ENCODE measurements at regions not wholly inside any gene's neighbourhood (a gene's known extent, or its start where the extent isn't known, plus 50 kb on each side); places are given as distances from the start of the nearest gene placed in this dataset.

DNA sequence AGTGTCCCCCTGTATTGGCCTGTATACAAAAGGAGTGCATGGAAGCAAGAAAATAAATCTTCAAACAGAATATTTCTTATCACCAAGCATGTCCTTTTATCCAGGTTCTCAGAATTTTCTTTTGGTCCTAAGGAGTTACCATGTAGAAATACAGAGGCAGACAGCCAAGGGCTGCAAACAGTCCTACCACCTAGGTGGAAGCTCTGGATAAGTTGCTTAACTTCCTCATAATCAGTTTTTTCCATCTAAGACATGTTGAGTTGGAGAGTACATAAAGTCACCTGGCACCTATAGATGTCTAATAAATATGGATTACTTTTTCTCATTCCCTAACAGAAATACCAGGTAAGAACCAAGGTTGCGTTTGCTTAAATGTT lies 57.0 kb upstream of the BLID start:
- Histone ChIP-seq H3K9me3 (no peaks in the 10 kb centered on the region), H3K4me3 (no peak overlapping the region), H3K4me1 (peaks cover 0 to 11% (median 0%) of the 10 kb centered on the region in 3 donors), H3K27ac (no peak overlapping the region), H3K36me3 (no peaks in the 10 kb centered on the region), H3K27me3 (no peaks in the 10 kb centered on the region)
- DNase-seq = no peak
- TF ChIP-seq, protein P1, sequence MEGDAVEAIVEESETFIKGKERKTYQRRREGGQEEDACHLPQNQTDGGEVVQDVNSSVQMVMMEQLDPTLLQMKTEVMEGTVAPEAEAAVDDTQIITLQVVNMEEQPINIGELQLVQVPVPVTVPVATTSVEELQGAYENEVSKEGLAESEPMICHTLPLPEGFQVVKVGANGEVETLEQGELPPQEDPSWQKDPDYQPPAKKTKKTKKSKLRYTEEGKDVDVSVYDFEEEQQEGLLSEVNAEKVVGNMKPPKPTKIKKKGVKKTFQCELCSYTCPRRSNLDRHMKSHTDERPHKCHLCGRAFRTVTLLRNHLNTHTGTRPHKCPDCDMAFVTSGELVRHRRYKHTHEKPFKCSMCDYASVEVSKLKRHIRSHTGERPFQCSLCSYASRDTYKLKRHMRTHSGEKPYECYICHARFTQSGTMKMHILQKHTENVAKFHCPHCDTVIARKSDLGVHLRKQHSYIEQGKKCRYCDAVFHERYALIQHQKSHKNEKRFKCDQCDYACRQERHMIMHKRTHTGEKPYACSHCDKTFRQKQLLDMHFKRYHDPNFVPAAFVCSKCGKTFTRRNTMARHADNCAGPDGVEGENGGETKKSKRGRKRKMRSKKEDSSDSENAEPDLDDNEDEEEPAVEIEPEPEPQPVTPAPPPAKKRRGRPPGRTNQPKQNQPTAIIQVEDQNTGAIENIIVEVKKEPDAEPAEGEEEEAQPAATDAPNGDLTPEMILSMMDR (IDR thresholded peaks at IDR 0.05) = no peak
- no peak for TF ChIP-seq POLR2A (IDR thresholded peaks at IDR 0.05)
- intact Hi-C loops (cut with DNase I) = no loop called here
- 89 to 100% methylated on average over 1 of the region's 1 CpG for WGBS, 2 donors

DNA sequence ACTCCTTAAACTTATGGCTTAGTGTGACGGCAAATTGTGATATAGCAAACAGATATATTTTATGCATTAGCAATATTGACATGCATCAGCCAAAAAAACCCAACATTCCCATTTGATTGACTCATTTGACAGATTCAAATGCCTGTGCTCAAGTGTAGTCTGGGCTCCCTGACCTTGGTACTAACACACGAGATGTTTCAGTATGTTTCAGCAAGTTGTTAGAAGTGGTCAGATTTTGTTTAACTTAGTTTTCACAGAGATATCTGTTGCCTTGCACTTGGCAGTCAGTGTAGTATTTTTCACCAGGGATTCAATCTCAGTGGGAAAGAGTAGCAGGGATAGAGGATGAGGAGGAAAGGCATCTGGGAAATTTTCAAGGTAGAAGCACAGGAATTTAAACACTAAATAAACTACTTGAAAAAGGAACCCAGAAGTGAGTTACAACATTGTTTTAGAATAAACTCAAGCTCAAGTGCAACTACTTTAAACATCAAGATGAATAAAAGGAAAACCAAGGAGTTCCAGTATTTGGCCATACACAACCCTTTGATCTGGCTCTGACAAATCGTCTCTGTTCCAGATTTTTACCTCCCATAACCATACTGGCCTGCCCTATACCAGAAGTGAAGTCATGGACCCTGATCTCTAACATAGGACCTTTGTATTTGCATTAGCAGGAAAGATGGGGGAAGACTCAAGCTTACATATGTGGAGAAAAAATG lies 56.5 kb upstream of the BLID start:
- intact Hi-C loops (cut with DNase I) = no loop called here
- no peak for DNase-seq
- Histone ChIP-seq H3K36me3 (no peaks in the 10 kb centered on the region), H3K4me3 (no peak overlapping the region), H3K27me3 (no peaks in the 10 kb centered on the region), H3K4me1 (peaks cover 0 to 16% (median 2%) of the 10 kb centered on the region in 3 donors), H3K9me3 (no peaks in the 10 kb centered on the region), H3K27ac (no peak overlapping the region)
- TF ChIP-seq, protein P1 (IDR thresholded peaks at IDR 0.05) = no peak
- TF ChIP-seq POLR2A (IDR thresholded peaks at IDR 0.05) = no peak
- 67 to 85% methylated on average over 3 of the region's 3 CpGs for WGBS, 2 donors

DNA sequence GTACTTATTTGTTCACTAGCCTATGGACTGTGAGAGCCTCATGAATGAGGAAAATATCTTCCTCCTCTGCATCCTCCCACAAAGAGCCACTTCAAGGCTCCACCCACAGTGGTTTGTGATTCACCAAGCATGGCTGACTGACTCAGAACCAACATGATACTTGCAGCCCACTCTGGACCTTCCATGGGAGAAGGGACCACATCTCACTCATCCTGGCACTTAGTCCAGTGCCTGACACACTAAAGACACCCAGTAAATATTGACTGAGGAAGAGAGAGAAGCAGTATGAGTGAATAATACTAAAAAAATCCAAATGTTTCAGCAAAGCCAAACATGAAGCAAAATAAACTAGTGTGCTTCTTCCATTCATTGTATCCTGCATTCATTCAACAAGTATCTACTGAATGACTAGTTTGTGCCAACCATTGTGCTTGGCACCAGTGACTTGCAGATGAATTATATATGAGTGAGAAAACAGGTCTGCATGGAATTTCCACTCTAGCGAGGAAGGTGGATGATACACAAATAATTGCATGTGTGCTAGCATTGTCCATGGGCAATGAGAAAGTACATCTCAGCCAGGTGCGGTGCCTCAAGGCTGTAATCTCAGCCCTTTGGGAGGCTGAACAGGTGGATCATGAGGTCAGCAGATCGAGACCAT lies 54.9 kb upstream of the BLID start:
- no peaks in the 10 kb centered on the region for H3K9me3 ChIP-seq
- DNase-seq = no peak
- no peak overlapping the region for H3K4me3 ChIP-seq
- H3K27me3 ChIP-seq = no peaks in the 10 kb centered on the region
- H3K27ac ChIP-seq = peak overlapping the region in 1 of 4 donors; percentile 27
- 62 to 95% methylated on average over 3 of the region's 3 CpGs for WGBS, 2 donors
- H3K36me3 ChIP-seq = no peaks in the 10 kb centered on the region
- H3K4me1 ChIP-seq = peaks cover 0 to 23% (median 10%) of the 10 kb centered on the region in 3 donors
- TF ChIP-seq POLR2A (IDR thresholded peaks at IDR 0.05) = no peak
- TF ChIP-seq, protein P1 (IDR thresholded peaks at IDR 0.05) = no peak
- intact Hi-C loops (cut with DNase I) = no loop called here

DNA sequence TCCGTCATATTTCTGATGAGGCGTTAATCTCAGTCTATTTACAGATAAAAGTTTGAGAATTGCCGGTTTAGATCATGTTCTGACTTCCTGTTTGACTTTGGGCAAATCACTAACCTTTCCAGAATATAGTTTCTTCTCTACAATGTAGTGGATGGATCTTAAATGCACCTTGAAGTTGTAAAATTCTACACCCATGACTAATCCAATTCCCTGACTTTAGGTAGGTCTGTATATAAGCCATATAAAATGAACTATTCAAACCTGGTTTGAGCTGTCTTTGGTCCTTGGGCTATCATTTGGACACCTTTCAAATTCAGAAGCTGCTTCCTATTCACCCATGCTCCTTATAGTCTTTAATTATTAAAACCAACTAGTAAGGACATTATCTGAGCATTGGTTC lies 52.2 kb upstream of the BLID start:
- Histone ChIP-seq H3K4me1 (peaks cover 0 to 30% (median 15%) of the 10 kb centered on the region in 3 donors), H3K4me3 (no peak overlapping the region), H3K27ac (no peak overlapping the region), H3K27me3 (no peaks in the 10 kb centered on the region), H3K36me3 (no peaks in the 10 kb centered on the region), H3K9me3 (no peaks in the 10 kb centered on the region)
- intact Hi-C loops (cut with DNase I) = no loop called here
- no peak for TF ChIP-seq POLR2A (IDR thresholded peaks at IDR 0.05)
- TF ChIP-seq, protein P1 (IDR thresholded peaks at IDR 0.05) = no peak
- DNase-seq = no peak
- WGBS, 2 donors = 26 to 39% methylated on average over 3 of the region's 3 CpGs

DNA sequence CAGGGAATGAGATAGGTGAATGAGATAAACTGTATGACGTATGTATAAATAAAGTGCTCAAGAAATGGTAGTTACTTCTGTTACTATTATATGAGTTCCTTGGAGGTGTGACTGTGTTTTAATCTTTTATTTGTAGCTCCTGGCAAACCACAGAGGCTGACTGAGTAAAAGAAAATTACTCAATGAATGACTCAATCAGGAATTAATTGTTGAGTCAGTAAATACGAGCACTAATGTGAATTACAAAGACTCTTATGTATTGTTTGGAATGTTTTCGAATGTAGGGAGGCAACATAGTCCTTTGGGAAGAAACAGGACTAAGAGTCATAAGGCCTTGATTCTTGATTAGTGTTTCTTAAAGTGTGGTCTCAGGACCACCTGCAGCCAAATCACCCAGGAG lies 51.1 kb upstream of the BLID start:
- H3K4me3 ChIP-seq = no peak overlapping the region
- TF ChIP-seq POLR2A (IDR thresholded peaks at IDR 0.05) = no peak
- TF ChIP-seq, protein P1 (IDR thresholded peaks at IDR 0.05) = no peak
- H3K9me3 ChIP-seq = no peaks in the 10 kb centered on the region
- no peaks in the 10 kb centered on the region for H3K36me3 ChIP-seq
- DNase-seq = no peak
- intact Hi-C loops (cut with DNase I) = no loop called here
- no peaks in the 10 kb centered on the region for H3K27me3 ChIP-seq
- WGBS, 2 donors = 23 to 31% methylated on average over 3 of the region's 3 CpGs
- peaks cover 0 to 34% (median 18%) of the 10 kb centered on the region in 3 donors for H3K4me1 ChIP-seq
- no peak overlapping the region for H3K27ac ChIP-seq
